Hematopoietic multipotent progenitor cell (in vitro differentiated cells): ENCODE measurements at regions not wholly inside any gene's neighbourhood (a gene's known extent, or its start where the extent isn't known, plus 50 kb on each side); places are given as distances from the start of the nearest gene placed in this dataset.
"Not testable (repeated sequence)": the region's sequence is repeated elsewhere in the genome, so short reads cannot be mapped to it uniquely, and the experiment has no call there.

Source experiments
- DNase-seq, 3 donors: peaks; one replicate each; pipeline ENCODE4 v3.0.0-alpha.2; 2011 to 2015; ENCODE audit warnings: low read depth in 2 of 3, low spot score in 2 of 3

DNA sequence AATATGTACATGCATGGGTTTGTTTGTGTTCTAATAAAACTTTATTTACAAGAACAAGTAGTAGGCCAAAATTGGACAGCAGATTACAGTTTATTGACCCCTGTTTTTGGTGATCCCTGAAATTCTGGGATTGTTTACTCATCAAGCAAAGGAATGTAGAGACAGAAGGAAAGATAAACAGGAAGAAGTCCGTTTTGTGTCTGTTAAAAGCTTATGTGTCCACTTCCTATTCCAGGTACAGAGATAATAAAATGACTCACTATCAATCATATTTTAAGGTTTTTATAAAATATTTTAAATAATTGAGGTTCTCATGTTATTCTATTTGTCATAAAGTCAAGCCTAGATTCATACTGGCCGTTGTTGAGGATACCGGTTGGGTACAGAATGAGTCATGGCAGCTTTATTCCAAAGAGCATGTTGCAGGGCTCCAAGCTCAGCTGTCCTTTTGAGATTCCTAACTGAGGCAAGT is 214.9 kb upstream of the DAB2 start:
- DNase-seq = no peak

- DNase-seq = no peak
Measured at GRCh38 chr5:39638813-39639212, 214.0 kb upstream of the DAB2 start.

- no peak for DNase-seq
Measured at GRCh38 chr5:39633057-39633456, 208.3 kb upstream of the DAB2 start.

- no peak for DNase-seq
Measured at GRCh38 chr5:39631958-39632357, 207.2 kb upstream of the DAB2 start.

GRCh38 chr5:39629946-39630345 is 205.2 kb upstream of the DAB2 start:
- DNase-seq = no peak

- no peak for DNase-seq
Measured at GRCh38 chr5:39628348-39628747, 203.6 kb upstream of the DAB2 start.

DNA sequence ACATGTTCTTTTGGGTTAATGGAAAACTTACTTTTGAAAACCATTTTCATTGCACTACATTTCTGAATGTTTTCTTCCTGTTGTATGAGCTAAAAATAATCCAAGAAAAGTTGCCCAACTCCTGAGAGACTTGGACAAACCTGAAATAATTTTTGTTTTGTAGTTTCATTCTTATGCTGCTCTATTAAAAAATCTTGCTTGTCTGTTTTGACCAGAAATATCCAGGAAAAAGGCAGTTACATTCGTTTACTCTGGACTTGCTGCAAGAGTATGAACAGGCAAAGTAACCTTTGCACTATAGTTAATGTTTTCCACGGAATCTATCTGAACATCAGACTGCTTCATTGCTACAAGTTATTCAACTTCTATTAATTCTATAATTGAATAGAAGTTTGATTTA is 200.1 kb upstream of the DAB2 start:
- no peak for DNase-seq

- no peak for DNase-seq
Measured at GRCh38 chr5:39624268-39624886, 199.6 kb upstream of the DAB2 start.

DNA sequence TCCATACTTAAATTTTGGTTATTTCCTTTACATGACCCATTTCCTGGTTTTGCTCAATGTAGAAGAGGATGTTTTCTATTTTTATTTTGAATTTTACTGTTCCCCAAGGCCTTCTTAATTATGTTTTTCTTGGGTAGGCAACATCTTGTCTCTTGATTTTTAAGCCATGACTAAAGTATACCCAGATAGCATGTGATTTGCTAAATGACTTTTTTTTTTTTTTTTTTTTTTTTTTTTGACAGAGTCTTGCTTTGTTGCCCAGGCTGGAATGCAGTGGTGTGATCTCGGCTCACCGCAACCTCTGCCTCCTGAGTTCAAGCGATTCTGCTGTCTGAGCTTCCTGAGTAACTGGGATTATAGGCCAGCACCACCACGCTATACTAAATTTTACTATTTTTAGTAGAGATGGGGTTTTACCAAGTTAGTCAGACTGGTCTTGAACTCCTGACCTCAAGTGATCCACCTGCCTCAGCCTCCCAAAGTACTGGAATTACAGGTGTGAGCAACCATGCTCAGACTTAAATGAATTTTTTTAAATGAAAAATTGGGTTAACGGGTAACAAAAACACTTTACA is 198.6 kb upstream of the DAB2 start:
- no peak for DNase-seq

GRCh38 chr5:39622281-39622680 is 197.5 kb upstream of the DAB2 start:
- no peak for DNase-seq

- no peak for DNase-seq
Measured at GRCh38 chr5:39619168-39619818, 194.5 kb upstream of the DAB2 start.

DNA sequence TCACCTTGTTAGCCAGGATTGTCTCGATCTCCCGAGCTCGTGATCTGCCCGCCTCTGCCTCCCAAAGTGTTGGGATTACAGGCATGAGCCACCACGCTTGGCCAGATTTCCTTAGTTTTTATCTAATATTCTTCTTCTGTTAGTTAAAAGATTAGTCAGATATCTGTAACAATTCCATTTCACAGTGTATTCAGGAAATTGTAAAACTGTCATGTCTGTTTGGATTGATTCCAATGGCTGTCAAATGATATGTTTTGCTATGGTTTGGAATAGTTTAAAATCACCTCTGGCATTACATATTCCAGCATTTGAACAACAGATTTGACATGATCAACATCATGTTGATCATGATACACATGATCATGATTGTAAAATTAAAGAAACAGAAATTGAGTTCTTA is 193.6 kb upstream of the DAB2 start:
- no peak for DNase-seq

DNA sequence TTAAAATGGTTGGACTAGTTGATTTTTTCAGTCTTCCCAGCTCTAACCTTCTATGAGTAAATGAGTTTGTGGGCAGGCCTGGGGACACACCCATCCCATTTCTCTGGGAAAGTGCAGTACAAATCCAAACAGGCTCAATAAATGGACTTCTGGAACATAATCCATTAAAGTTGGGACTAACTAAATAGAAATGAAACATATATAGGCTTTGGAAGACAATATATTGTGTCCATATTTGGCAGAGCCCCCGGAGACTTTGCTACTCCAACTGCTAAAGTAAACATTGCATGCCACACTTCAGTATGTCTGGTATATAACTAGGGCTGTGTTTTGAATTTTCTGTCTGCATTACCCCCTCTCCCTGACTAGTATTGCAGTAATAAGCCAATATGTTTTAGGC is 191.4 kb upstream of the DAB2 start:
- no peak for DNase-seq

DNA sequence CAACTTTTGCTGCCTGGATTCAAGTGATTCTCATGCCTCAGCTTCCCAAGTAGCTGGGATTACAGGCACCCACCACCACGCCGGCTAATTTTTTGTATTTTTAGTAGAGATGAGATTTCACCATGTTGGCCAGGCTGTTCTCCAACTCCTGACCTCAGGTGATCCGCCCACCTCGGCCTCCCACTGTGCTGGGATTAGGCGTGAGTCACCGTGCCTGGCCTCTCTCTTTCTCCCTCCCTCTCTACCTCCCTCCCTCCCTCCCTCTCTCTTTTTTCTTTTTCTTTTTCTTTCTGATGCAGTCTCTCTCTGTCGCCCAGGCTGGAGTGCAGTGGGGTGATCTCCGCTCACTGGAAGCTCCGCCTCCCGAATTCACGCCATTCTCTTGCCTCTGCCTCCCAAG is 186.3 kb upstream of the DAB2 start:
- not testable (repeated sequence) for DNase-seq

DNA sequence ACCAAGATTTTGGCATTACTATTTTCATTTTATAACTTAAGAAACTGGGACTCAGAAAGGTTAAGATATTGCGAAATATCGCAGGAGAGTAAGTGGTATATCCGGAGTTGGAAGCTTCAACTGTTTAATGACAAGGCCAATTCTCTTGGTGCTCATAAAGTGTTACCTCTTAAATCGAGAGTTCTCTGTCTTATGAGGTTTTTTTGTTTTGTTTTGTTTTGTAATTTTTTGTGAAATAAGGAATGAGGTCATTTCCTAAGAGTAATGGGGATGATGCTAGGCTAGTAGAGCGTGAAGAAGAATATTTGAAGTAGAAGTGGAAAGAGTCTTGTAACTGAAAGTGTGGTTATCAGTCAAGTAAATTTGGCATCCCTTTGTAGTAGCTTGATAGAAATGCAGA is 183.2 kb upstream of the DAB2 start:
- no peak for DNase-seq

GRCh38 chr5:39606591-39606990 is 181.8 kb upstream of the DAB2 start:
- no peak for DNase-seq

- DNase-seq = no peak
Measured at GRCh38 chr5:39605588-39606575, 181.1 kb upstream of the DAB2 start.

GRCh38 chr5:39605145-39605544 is 180.4 kb upstream of the DAB2 start:
- DNase-seq = no peak

DNA sequence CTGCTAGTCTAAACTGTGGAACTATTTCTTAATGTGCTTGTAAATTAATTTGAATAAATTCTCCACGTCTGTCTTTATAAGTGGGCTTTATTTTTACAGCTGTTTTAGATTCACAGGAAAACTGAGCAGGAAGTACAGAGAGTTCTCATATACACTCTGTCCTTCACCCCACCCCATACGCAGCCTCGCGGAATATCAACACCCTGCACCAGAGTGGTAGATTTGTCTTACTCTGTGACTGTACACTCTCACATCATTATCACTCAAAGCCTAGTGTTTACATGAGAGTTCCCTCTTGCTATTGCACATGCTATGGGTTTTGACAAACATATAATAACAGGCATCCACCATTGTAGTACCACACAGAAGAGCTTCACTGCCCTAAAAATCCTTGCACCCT is 179.7 kb upstream of the DAB2 start:
- DNase-seq = no peak

DNA sequence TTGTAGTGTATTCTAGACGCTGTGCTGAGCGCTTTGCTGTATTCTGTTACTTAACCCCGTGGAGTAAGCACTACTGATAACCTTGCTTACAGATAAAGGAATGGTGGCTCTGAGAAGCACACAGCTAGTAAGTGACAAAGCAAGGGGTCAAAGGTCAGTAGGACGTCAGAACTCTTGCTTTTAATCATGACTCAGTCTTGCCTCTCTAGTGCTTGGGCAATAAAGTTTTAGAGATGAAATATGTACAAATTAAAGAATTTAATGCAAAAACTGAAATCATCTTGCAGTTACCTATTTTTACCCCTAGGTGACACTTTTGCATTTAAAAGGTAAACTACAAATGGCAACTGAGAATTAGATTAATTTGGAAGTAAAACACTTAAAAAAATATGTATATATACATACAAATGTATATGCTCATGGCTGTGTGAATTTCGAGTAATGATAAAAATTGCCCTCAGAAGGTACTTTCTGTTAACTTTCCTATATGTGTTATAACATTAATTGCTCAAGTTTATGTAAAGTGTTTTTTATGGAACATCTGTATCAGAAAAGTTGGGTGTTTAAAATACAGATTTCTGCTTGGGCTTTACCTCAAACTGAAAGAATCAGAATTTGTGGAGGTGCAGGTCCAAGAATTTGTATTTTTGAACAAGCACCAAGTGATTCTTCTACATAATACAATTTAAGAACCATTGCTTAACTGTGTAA is 175.1 kb upstream of the DAB2 start:
- peak in 1 of 3 donors; percentile 32 for DNase-seq
